ENCODE measurements at regions not wholly inside any gene's neighbourhood (a gene's known extent, or its start where the extent isn't known, plus 50 kb on each side); places are given as distances from the start of the nearest gene placed in this dataset.
A peak's percentile ranks its signal among the peaks of the same experiment; 100 is the strongest.

GRCh38 chr10:94200146-94200837, 162.4 kb downstream of the NOC3L start:
- POLR2A ChIA-PET, result no interaction called here
- TF ChIP-seq ZNF707 (tag by site-specific recombination; IDR thresholded peaks at IDR 0.05) (no peak), ZNF155 (tag by site-specific recombination; IDR thresholded peaks at IDR 0.05) (no peak), ZNF398 (tag by site-specific recombination; IDR thresholded peaks at IDR 0.05) (no peak), ZBTB48 (tag by site-specific recombination; IDR thresholded peaks at IDR 0.05) (no peak)
- Histone ChIP-seq H3K4me3 (ENCODE audit: low read depth, low read length) (no peak overlapping the region), H3K27ac (ENCODE audit: extremely low read depth, low read depth, low read length) (no peak overlapping the region), H3K9me3 (ENCODE audit: control insufficient read depth, insufficient read depth, low read depth, low read length) (no peaks in the 10 kb centered on the region), H3K4me1 (ENCODE audit: control insufficient read depth, insufficient read depth, low read length) (no peaks in the 10 kb centered on the region), H3K36me3 (ENCODE audit: control insufficient read depth in 2 of 2, insufficient read depth in 1 of 2, low read length in 2 of 2) (no peaks in the 10 kb centered on the region)
- CTCF ChIA-PET, result no interaction called here

GRCh38 chr10:94205396-94205831, 157.3 kb downstream of the NOC3L start:
- H3K27ac ChIP-seq (ENCODE audit: extremely low read depth, low read depth, low read length), result no peak overlapping the region
- TF ChIP-seq ZNF707 (tag by site-specific recombination; IDR thresholded peaks at IDR 0.05) (no peak), ZSCAN23 (tag by site-specific recombination; IDR thresholded peaks at IDR 0.05) (no peak), ZNF549 (tag by site-specific recombination; IDR thresholded peaks at IDR 0.05) (peak; percentile 45; the same call in 1 of the 2 replicates), ZNF747 (tag by site-specific recombination; IDR thresholded peaks at IDR 0.05) (no peak), ZBTB1 (tag by site-specific recombination; IDR thresholded peaks at IDR 0.05) (no peak), OSR2 (tag by site-specific recombination; IDR thresholded peaks at IDR 0.05) (no peak), ZNF341 (tag by site-specific recombination; IDR thresholded peaks at IDR 0.05; ENCODE audit: low read depth) (no peak), ZNF426 (tag by site-specific recombination; IDR thresholded peaks at IDR 0.05) (no peak), ZNF610 (tag by site-specific recombination; IDR thresholded peaks at IDR 0.05; ENCODE audit: borderline replicate concordance) (no peak), ZNF830 (tag by site-specific recombination; IDR thresholded peaks at IDR 0.05; ENCODE audit: low read depth) (no peak), ZNF248 (tag by site-specific recombination; IDR thresholded peaks at IDR 0.05) (no peak), MEIS1 (CRISPR knock-in tag; IDR thresholded peaks at IDR 0.05; ENCODE audit: borderline replicate concordance) (no peak), ZNF112 (tag by site-specific recombination; IDR thresholded peaks at IDR 0.05) (no peak), PRDM10 (tag by site-specific recombination; IDR thresholded peaks at IDR 0.05) (peak; percentile 19; the same call in 1 of the 2 replicates)
- CTCF ChIA-PET, result no interaction called here

GRCh38 chr10:94206176-94206575, 156.6 kb downstream of the NOC3L start:
- Histone ChIP-seq H3K36me3 (ENCODE audit: control insufficient read depth in 2 of 2, insufficient read depth in 1 of 2, low read length in 2 of 2) (no peaks in the 10 kb centered on the region), H3K4me3 (ENCODE audit: low read depth, low read length) (no peak overlapping the region), H3K27ac (ENCODE audit: extremely low read depth, low read depth, low read length) (no peak overlapping the region), H3K9me3 (ENCODE audit: control insufficient read depth, insufficient read depth, low read depth, low read length) (no peaks in the 10 kb centered on the region), H3K4me1 (ENCODE audit: control insufficient read depth, insufficient read depth, low read length) (no peaks in the 10 kb centered on the region)
- TF ChIP-seq ZIC2 (tag by site-specific recombination; IDR thresholded peaks at IDR 0.05), result no peak
- TF ChIP-seq ZNF248 (tag by site-specific recombination; IDR thresholded peaks at IDR 0.05), result no peak
- no peak for TF ChIP-seq ZSCAN16 (tag by site-specific recombination; IDR thresholded peaks at IDR 0.05)
- no peak for TF ChIP-seq ZNF10 (tag by site-specific recombination; IDR thresholded peaks at IDR 0.05)
- TF ChIP-seq ZNF548 (tag by site-specific recombination; IDR thresholded peaks at IDR 0.05), result no peak
- TF ChIP-seq KLF16 (tag by site-specific recombination; IDR thresholded peaks at IDR 0.05), result no peak
- ChIA-PET POLR2A (no interaction called here), CTCF (no interaction called here)

More at GRCh38 chr10:94205396-94205831, 157.3 kb downstream of the NOC3L start:
- H3K4me3 ChIP-seq (ENCODE audit: low read depth, low read length), result no peak overlapping the region
- H3K9me3 ChIP-seq (ENCODE audit: control insufficient read depth, insufficient read depth, low read depth, low read length), result no peaks in the 10 kb centered on the region
- H3K36me3 ChIP-seq (ENCODE audit: control insufficient read depth in 2 of 2, insufficient read depth in 1 of 2, low read length in 2 of 2), result no peaks in the 10 kb centered on the region
- H3K4me1 ChIP-seq (ENCODE audit: control insufficient read depth, insufficient read depth, low read length), result no peaks in the 10 kb centered on the region
- POLR2A ChIA-PET, result no interaction called here

Measured in HEK293 (cell line).